DOHH2 (cell line): ENCODE measurements at regions not wholly inside any gene's neighbourhood (a gene's known extent, or its start where the extent isn't known, plus 50 kb on each side); places are given as distances from the start of the nearest gene placed in this dataset.

Source experiments
- H3F3A ChIP-seq: fragments of 200-600 bp; sonication (generic), shearing (Covaris generic); 2 replicates; pipeline ENCODE4 v1.6.0; 2016; ENCODE audit warnings: antibody characterized with exemption, mild to moderate bottlenecking; ENCODE audit not compliant: control insufficient read depth, insufficient read depth
- H3K27ac ChIP-seq: fragments of 200-600 bp; sonication (generic); 2 replicates; pipeline ENCODE4 v1.5.1; 2014; ENCODE audit warnings: low read depth, mild to moderate bottlenecking, low read length, moderate library complexity
- H3K27me3 ChIP-seq: fragments of 200-600 bp; sonication (generic); 2 replicates; pipeline ENCODE4 v1.6.1; 2014; ENCODE audit warnings: mild to moderate bottlenecking, low read length, mixed read lengths; ENCODE audit not compliant: control insufficient read depth
- H3K36me3 ChIP-seq: fragments of 200-600 bp; sonication (generic); 2 replicates; pipeline ENCODE4 v1.6.1; 2014; ENCODE audit warnings: mild to moderate bottlenecking, low read length, moderate library complexity, mixed read lengths; ENCODE audit not compliant: control insufficient read depth
- H3K4me1 ChIP-seq: fragments of 200-600 bp; sonication (generic); 2 replicates; pipeline ENCODE4 v1.6.1; 2014; ENCODE audit warnings: mild to moderate bottlenecking, low read length, mixed read lengths; ENCODE audit not compliant: control insufficient read depth
- H3K4me2 ChIP-seq: fragments of 200-600 bp; sonication (generic); 2 replicates; pipeline ENCODE4 v1.6.0; 2014; ENCODE audit warnings: mild to moderate bottlenecking, low read length, moderate library complexity
- H3K4me3 ChIP-seq: fragments of 200-600 bp; sonication (generic); 2 replicates; pipeline ENCODE4 v1.5.1; 2014; ENCODE audit warnings: mild to moderate bottlenecking, low read length, mixed read lengths
- H3K79me2 ChIP-seq: fragments of 200-600 bp; sonication (generic); 2 replicates; pipeline ENCODE4 v1.6.1; 2014; ENCODE audit warnings: mild to moderate bottlenecking, low read length, mixed read lengths; ENCODE audit not compliant: control insufficient read depth
- H3K9me2 ChIP-seq: fragments of 200-600 bp; sonication (generic); replicated peaks from 2 replicates; pipeline ENCODE4 v1.6.1; 2014; ENCODE audit warnings: mild to moderate bottlenecking, low read length, mixed read lengths; ENCODE audit not compliant: control insufficient read depth
- H3K9me3 ChIP-seq: fragments of 200-600 bp; sonication (generic); 2 replicates; pipeline ENCODE4 v1.6.1; 2014; ENCODE audit warnings: antibody characterized with exemption, low read length, mixed read lengths; ENCODE audit not compliant: control insufficient read depth, insufficient read depth
- H4K20me1 ChIP-seq: fragments of 200-600 bp; sonication (generic); 2 replicates; pipeline ENCODE4 v1.6.0; 2014; ENCODE audit warnings: low read depth, mild to moderate bottlenecking, antibody characterized with exemption, low read length, moderate library complexity; ENCODE audit not compliant: control insufficient read depth, insufficient read depth
- CTCF ChIP-seq: fragments of 200-600 bp; sonication (generic); IDR thresholded peaks from one replicate; pipeline ENCODE4 v1.5.1; 2014; ENCODE audit warnings: antibody characterized with exemption, mild to moderate bottlenecking, low read depth, low read length; ENCODE audit not compliant: poor library complexity, severe bottlenecking
- EZH2phosphoT487 ChIP-seq: fragments of 200-600 bp; sonication (generic); IDR thresholded peaks from 2 replicates; pipeline ENCODE4 v1.6.1; 2017; ENCODE audit warnings: borderline replicate concordance, mild to moderate bottlenecking, antibody characterized with exemption, low read length, moderate library complexity, mixed read lengths

DNA sequence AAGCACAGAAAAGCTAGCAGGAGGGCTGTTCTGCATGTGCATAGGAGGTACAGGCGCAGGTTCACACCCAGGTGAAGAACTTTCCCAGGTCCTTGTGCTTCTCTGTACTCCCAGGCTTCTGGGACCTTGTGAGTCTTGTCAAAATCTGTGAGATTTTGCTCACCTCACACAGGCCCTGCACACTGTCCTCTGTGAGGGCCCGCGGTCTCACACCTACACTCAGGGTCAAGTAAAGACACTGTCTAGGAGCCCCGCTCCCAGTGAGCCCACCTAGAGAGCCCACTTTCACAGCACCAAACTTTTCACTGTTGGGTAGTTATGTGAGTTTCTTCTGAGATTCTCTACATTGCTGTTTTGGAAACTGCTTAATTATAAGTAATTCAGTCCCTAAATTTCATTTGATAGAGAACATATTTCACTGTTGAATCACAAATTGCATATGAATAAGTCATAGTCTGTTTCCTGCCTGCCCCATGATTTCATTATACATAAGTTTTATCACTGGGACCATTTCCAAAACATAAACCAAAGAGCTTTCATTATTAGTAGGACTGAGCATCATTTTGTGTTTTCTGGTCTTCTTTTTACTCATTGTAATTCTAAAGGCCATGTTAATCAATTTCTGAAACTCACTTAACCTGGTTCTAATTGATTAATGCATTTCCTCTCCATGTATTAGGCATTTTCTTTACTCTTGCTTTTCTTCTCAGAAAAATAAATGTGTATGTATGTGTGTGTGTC, 234.2 kb upstream of the SPOPL start:
- Histone ChIP-seq H3K9me3 (no peaks in the 10 kb centered on the region), H3K4me3 (no peak overlapping the region), H3K79me2 (no peaks in the 10 kb centered on the region), H3K9me2 (no peaks in the 10 kb centered on the region), H3K4me2 (no peak overlapping the region), H3K27ac (no peak overlapping the region), H3K36me3 (no peaks in the 10 kb centered on the region), H4K20me1 (no peaks in the 10 kb centered on the region), H3K4me1 (no peaks in the 10 kb centered on the region), H3K27me3 (no peaks in the 10 kb centered on the region), H3F3A (no peaks in the 10 kb centered on the region)
- TF ChIP-seq CTCF (no peak), EZH2phosphoT487 (no peak)

- no peaks in the 10 kb centered on the region for H4K20me1 ChIP-seq
- H3K27me3 ChIP-seq = no peaks in the 10 kb centered on the region
- H3K36me3 ChIP-seq = no peaks in the 10 kb centered on the region
- no peaks in the 10 kb centered on the region for H3K79me2 ChIP-seq
- H3K4me2 ChIP-seq = no peak overlapping the region
- TF ChIP-seq EZH2phosphoT487 (no peak), CTCF (no peak)
- no peaks in the 10 kb centered on the region for H3K9me2 ChIP-seq
- H3K9me3 ChIP-seq = no peaks in the 10 kb centered on the region
- H3K27ac ChIP-seq = no peak overlapping the region
- H3K4me1 ChIP-seq = no peaks in the 10 kb centered on the region
- no peak overlapping the region for H3K4me3 ChIP-seq
- H3F3A ChIP-seq = no peaks in the 10 kb centered on the region
Observed at GRCh38 chr2:138267902-138268254, 233.7 kb upstream of the SPOPL start.

DNA sequence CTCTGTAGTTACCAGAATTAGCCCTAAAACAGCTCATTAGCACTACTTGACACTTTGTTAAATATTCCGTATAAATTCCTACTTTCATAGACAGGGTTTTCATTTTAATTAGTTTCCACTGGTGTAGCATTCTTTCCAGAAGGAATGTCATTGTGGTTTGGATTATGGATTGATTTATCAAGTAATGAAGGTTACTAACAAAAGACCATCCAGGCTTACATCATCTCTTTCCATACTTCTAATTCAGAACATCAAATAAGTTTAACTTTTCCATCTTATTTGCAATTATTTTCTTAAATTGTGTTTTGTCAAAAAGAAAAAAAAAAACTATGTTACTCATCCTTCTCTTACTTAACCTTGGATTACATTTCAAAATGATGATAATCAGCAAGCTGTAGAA, 231.8 kb upstream of the SPOPL start:
- no peaks in the 10 kb centered on the region for H3K9me3 ChIP-seq
- H3K9me2 ChIP-seq = no peaks in the 10 kb centered on the region
- H3K4me2 ChIP-seq = no peak overlapping the region
- no peak overlapping the region for H3K27ac ChIP-seq
- no peaks in the 10 kb centered on the region for H3F3A ChIP-seq
- H4K20me1 ChIP-seq = no peaks in the 10 kb centered on the region
- no peaks in the 10 kb centered on the region for H3K36me3 ChIP-seq
- no peaks in the 10 kb centered on the region for H3K4me1 ChIP-seq
- TF ChIP-seq CTCF (no peak), EZH2phosphoT487 (no peak)
- H3K79me2 ChIP-seq = no peaks in the 10 kb centered on the region
- no peak overlapping the region for H3K4me3 ChIP-seq
- no peaks in the 10 kb centered on the region for H3K27me3 ChIP-seq
